WI38 (cell line): ENCODE measurements at regions not wholly inside any gene's neighbourhood (a gene's known extent, or its start where the extent isn't known, plus 50 kb on each side); places are given as distances from the start of the nearest gene placed in this dataset.

ENCODE experiments used
- H3K4me3 ChIP-seq: 2 replicates; pipeline ENCODE4 v1.5.1; 2011; ENCODE audit warnings: low read depth, mild to moderate bottlenecking, control low read depth, low read length
- CTCF ChIP-seq: IDR thresholded peaks from 2 replicates; pipeline ENCODE4 v1.5.1; 2012; ENCODE audit warnings: low read depth, mild to moderate bottlenecking, control low read depth, low read length

- no peak for TF ChIP-seq CTCF
- no peak overlapping the region for H3K4me3 ChIP-seq
These were observed 1600.5 kb upstream of the TENM3 start for GRCh38 chr4:180642732-180643131.

GRCh38 chr4:180650273-180650672 is 1592.9 kb upstream of the TENM3 start:
- no peak overlapping the region for H3K4me3 ChIP-seq
- no peak for TF ChIP-seq CTCF

GRCh38 chr4:180652533-180652932 is 1590.7 kb upstream of the TENM3 start:
- no peak for TF ChIP-seq CTCF

GRCh38 chr4:180655886-180656285 is 1587.3 kb upstream of the TENM3 start:
- TF ChIP-seq CTCF, result no peak
- H3K4me3 ChIP-seq, result no peak overlapping the region

More at GRCh38 chr4:180652533-180652932, 1590.7 kb upstream of the TENM3 start:
- no peak overlapping the region for H3K4me3 ChIP-seq

GRCh38 chr4:180657881-180658280 is 1585.3 kb upstream of the TENM3 start:
- no peak for TF ChIP-seq CTCF
- no peak overlapping the region for H3K4me3 ChIP-seq

GRCh38 chr4:180664766-180665368 is 1578.3 kb upstream of the TENM3 start:
- TF ChIP-seq CTCF, result peak; percentile 50; the same call in 1 of the 2 replicates
- H3K4me3 ChIP-seq, result no peak overlapping the region

- no peak for TF ChIP-seq CTCF
- H3K4me3 ChIP-seq, result no peak overlapping the region
These were observed 1577.7 kb upstream of the TENM3 start for GRCh38 chr4:180665481-180665880.
